ENCODE measurements at regions not wholly inside any gene's neighbourhood (a gene's known extent, or its start where the extent isn't known, plus 50 kb on each side); places are given as distances from the start of the nearest gene placed in this dataset.

DNA sequence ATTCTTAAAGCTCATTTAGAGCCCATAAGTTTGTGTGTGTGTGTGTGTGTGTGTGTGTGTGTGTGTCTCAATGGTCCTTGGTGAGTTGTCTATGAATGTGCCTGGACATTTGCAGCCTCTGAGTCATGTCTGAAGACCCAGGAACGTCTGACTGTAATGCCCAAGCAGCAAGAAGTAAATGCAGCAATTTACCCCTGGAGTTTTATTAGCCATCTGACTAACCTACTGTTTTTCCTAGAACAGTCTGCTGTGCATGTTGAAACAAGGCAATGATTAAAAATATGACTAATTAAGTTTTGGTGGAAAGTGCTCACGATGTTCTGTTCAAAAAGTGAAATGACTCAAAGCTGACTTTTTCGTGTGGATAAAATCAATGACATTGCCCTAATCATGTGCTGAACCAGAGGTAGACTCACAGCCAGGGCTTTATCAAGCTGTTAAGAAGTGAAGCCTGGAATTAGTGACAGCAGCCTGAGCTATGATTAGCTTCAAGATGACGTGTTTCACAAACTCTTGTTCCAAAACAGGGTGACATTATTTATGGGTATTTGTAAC is 201.6 kb downstream of the CPE start:
- H3K4me1 Mint-ChIP-seq = peaks cover 0 to 2% of the 10 kb centered on the region in 2 experiments; a peak in 1 of 4 replicates
- H3T11ph ChIP-seq (ENCODE audit: low read length) = no peak overlapping the region
- H2BK12ac ChIP-seq (ENCODE audit: insufficient read length, low read depth, low read length) = no peak overlapping the region
- DNase-seq = no peak
- H2BK15ac ChIP-seq (ENCODE audit: low read depth, low read length) = no peak overlapping the region
- no peak overlapping the region for H2BK20ac ChIP-seq (ENCODE audit: low read depth, low read length, poor library complexity, severe bottlenecking)
- H3K27ac Mint-ChIP-seq = no peak overlapping the region
- no CpG with 5 or more reads among the region's 4 CpGs for WGBS (ENCODE audit: extremely low coverage, insufficient read length, low lambda C conversion rate)
- H3K9me3 Mint-ChIP-seq = no peaks in the 10 kb centered on the region
- H3K4me2 ChIP-seq (ENCODE audit: insufficient read depth, insufficient read length, low read length) = no peak overlapping the region
- no peak overlapping the region for H3K18ac ChIP-seq (ENCODE audit: insufficient read length, low read depth, low read length)
- H3K56ac ChIP-seq (ENCODE audit: insufficient read length, low read depth, low read length) = no peak overlapping the region
- H2AK5ac ChIP-seq (ENCODE audit: insufficient read length, low read length) = no peak overlapping the region
- no peak overlapping the region for H3K27ac ChIP-seq (ENCODE audit: insufficient read length, low read depth, low read length)
- TF ChIP-seq, protein P1, sequence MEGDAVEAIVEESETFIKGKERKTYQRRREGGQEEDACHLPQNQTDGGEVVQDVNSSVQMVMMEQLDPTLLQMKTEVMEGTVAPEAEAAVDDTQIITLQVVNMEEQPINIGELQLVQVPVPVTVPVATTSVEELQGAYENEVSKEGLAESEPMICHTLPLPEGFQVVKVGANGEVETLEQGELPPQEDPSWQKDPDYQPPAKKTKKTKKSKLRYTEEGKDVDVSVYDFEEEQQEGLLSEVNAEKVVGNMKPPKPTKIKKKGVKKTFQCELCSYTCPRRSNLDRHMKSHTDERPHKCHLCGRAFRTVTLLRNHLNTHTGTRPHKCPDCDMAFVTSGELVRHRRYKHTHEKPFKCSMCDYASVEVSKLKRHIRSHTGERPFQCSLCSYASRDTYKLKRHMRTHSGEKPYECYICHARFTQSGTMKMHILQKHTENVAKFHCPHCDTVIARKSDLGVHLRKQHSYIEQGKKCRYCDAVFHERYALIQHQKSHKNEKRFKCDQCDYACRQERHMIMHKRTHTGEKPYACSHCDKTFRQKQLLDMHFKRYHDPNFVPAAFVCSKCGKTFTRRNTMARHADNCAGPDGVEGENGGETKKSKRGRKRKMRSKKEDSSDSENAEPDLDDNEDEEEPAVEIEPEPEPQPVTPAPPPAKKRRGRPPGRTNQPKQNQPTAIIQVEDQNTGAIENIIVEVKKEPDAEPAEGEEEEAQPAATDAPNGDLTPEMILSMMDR (conservative IDR thresholded peaks at IDR 0.05) = no peak
- H4K20me1 ChIP-seq (ENCODE audit: control insufficient read depth, insufficient read depth, insufficient read length) = no peaks in the 10 kb centered on the region
- no peaks in the 10 kb centered on the region for H3K36me3 Mint-ChIP-seq (ENCODE audit: insufficient read depth in 1 of 3, low read depth in 3 of 3)
- H3K79me1 ChIP-seq (ENCODE audit: insufficient read depth, low read depth, low read length, poor library complexity, severe bottlenecking) = no peaks in the 10 kb centered on the region
- H2BK120ac ChIP-seq (ENCODE audit: low read depth, low read length, poor library complexity, severe bottlenecking) = no peak overlapping the region
- no peak overlapping the region for H3K4me3 Mint-ChIP-seq
- H3K23me2 ChIP-seq (ENCODE audit: insufficient read length, low read depth, low read length, poor library complexity, severe bottlenecking) = no peaks in the 10 kb centered on the region
- H3K4me1 ChIP-seq (ENCODE audit: insufficient read depth, low read length) = no peaks in the 10 kb centered on the region
- no peaks in the 10 kb centered on the region for H3K9me3 ChIP-seq (ENCODE audit: control insufficient read depth, low read depth, low read length)
- H3K14ac ChIP-seq (ENCODE audit: insufficient read depth, low read length) = no peak overlapping the region
- H3K4ac ChIP-seq (ENCODE audit: low read depth, low read length) = no peak overlapping the region
- H4K5ac ChIP-seq (ENCODE audit: insufficient read length, low read depth, low read length) = no peak overlapping the region
- H2AFZ ChIP-seq (ENCODE audit: low read length) = no peak overlapping the region
- no peak overlapping the region for H4K8ac ChIP-seq (replicated peaks; ENCODE audit: insufficient read length, low read depth, low read length)
- no peak overlapping the region for H3K23ac ChIP-seq (ENCODE audit: insufficient read length, low read depth, low read length)
- no peak overlapping the region for H4K91ac ChIP-seq (ENCODE audit: insufficient read length, low read depth, low read length)
- H3K27me3 ChIP-seq (ENCODE audit: insufficient read depth, low read length) = no peaks in the 10 kb centered on the region
- no peak overlapping the region for H2BK5ac ChIP-seq (ENCODE audit: insufficient read length, low read length)
- no peak overlapping the region for H3K9ac ChIP-seq (ENCODE audit: extremely low read depth, insufficient read length, low read length)
- no peaks in the 10 kb centered on the region for H3K27me3 Mint-ChIP-seq (ENCODE audit: low read depth)
- no peaks in the 10 kb centered on the region for H3K79me2 ChIP-seq (ENCODE audit: insufficient read depth, low read length)

Data from H9 (cell line).